Head of caudate nucleus (tissue), 42 donors: ENCODE measurements at regions not wholly inside any gene's neighbourhood (a gene's known extent, or its start where the extent isn't known, plus 50 kb on each side); places are given as distances from the start of the nearest gene placed in this dataset.

Experiments used
- DNase-seq, 42 donors: peaks; one replicate each; pipeline versions ENCODE4 v3.0.0 to v3.0.0-alpha.2; 2020 to 2021; ENCODE audit warnings: mixed read lengths in 7 of 42
- intact Hi-C: fragments of 100-400 bp; cut with DNase I; formaldehyde crosslinking; loops from one replicate; pipeline ENCODE4 v1.15.0; 2022

GRCh38 chr1:14470802-14471201 is 127.7 kb upstream of the KAZN start:
- intact Hi-C loops, result no loop called here
- no peak for DNase-seq

GRCh38 chr1:14474856-14475255 is 123.6 kb upstream of the KAZN start:
- DNase-seq, result no peak
- intact Hi-C loops, result no loop called here

DNA sequence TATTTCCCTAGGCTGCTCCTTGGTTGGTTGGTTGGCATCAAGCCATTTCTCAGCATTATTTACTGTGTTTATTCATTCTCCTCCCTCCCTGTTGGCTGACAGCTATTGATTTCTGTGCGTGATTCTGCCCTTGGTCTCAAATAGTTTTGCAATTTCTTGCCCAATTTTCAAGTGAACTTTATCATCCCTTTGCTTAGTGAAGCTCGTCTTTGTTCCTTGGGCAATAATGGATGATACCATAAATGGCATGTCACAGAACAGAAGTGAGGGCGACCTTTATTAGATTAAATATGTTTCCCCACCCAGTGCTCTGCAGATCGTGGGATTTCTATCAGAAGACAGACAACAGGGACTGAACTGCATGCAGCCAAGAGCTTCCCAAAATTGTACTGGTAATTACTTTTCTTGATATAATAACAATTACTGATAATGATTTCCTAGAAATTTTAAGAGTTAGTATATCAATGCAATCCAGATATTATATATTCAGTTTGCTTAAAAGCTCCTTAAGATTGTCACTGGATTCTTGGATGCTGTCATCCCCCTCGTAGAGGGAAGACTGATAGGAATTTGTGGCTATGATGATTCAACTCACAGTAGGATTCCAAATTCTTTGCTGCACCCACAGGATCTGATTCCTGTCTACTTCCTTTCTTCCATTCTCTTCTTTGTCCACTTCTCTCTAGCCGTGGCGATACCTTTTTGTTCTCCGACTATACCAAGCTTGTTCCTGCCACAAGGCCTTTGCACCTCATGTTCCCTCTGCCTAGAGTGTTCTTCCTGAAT is 122.1 kb upstream of the KAZN start:
- intact Hi-C loops, result no loop called here
- no peak for DNase-seq

DNA sequence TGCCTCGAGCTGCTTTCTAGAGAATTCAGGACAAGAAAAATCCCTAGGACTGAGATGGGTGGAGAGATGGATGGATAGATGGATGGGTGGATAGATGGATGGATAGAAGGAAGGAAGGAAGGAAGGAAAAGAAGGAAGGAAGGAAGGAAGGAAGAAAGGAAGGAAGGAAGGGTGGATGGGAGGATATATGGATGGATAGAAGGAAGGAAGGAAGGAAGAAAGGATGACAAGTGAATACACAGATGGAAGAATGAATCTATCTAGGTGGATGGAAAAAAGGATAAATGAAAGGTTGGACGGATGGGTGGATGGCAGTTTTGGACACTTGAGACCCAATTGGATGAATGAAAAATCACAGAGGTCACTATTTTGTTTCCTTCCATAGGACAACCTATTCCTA is 120.4 kb upstream of the KAZN start:
- no peak for DNase-seq
- intact Hi-C loops, result no loop called here

DNA sequence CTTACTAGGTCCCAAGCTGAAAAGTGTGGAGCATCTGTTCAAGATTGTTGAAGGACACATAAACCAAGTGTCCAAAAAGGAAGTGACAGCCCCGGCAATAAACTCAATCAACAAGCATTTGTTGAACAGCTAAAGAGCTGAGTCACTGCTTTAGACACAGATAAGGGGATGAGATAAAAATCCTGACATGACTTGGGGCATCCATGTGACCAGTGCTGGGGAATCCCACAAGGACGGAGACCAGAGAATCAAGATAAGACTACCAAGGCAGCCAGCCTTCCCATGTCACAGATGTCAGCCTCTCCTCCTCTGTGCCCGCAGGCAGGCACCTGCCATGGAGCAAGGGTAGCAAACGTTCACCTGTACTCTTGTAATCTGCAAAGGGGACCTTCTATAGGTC is 118.6 kb upstream of the KAZN start:
- intact Hi-C loops, result no loop called here
- DNase-seq, result no peak

GRCh38 chr1:14482784-14483450 is 115.6 kb upstream of the KAZN start:
- no peak for DNase-seq
- intact Hi-C loops, result no loop called here

DNA sequence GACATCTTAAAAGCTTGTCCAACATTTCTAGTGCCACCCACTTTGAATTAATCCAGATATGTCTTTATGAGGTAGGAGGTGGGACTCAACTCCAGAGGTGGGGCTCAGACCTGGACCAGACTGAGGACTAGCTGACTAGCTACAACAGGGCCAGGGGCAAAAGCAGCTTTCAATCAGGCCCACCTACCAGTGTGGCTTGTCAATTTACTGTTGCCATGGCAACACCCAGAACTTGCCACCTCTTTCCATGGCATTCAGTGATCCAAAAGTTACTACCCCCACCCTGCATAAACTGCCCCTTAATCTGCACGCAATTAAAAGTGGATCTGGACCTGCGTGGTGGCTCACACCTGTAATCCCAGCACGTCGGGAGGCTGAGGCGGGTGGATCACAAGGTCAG is 113.2 kb upstream of the KAZN start:
- intact Hi-C loops, result no loop called here
- DNase-seq, result no peak

GRCh38 chr1:14486401-14487201 is 111.9 kb upstream of the KAZN start:
- intact Hi-C loops, result no loop called here

GRCh38 chr1:14487671-14488070 is 110.8 kb upstream of the KAZN start:
- DNase-seq, result no peak
- intact Hi-C loops, result no loop called here

More at GRCh38 chr1:14486401-14487201, 111.9 kb upstream of the KAZN start:
- no peak for DNase-seq

- no peak for DNase-seq
- intact Hi-C loops, result no loop called here
Measured at GRCh38 chr1:14494911-14495310, 103.6 kb upstream of the KAZN start.

DNA sequence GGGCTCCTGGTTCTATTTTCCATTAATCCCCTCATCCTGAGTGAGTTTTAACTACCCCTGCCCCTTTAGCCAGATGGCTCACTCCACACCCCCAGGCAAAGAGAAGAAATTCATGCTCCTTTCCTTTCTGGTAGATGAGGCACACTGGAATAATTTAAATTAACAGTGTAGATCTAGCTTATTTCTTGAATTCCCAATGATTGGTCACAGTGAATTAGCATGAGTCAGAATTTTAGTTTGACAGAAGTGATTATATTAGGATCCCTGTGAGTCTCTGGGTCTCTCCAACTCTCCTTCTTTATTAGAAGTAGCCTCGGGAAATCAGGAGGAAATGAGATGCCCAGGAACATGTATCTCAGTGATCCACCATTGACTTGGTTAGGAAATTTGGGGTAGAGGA is 103.1 kb upstream of the KAZN start:
- no peak for DNase-seq
- intact Hi-C loops, result no loop called here

GRCh38 chr1:14495996-14496395 is 102.5 kb upstream of the KAZN start:
- no peak for DNase-seq
- intact Hi-C loops, result no loop called here

GRCh38 chr1:14498839-14499238 is 99.6 kb upstream of the KAZN start:
- intact Hi-C loops, result no loop called here
- no peak for DNase-seq

GRCh38 chr1:14499312-14500040 is 99.0 kb upstream of the KAZN start:
- DNase-seq, result no peak
- intact Hi-C loops, result no loop called here

DNA sequence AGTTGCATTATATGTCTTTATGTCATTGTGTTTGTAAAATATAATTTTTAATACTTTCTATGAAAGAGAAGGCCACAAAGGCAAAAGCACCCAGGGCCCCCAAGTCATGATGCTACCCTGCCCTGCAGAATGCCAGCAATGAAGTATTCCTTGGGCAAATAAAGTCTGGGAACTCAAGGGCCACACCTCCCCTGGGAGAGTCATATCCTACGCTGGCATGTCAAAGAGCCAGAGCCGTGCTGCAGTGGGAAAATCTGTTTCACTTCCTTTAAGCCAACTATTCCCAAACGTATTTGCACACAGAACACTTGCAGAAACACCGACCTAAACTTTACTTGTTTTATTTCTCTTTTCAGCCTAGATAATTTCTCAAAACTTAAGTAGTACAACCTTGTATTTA is 98.4 kb upstream of the KAZN start:
- DNase-seq, result no peak
- intact Hi-C loops, result no loop called here

DNA sequence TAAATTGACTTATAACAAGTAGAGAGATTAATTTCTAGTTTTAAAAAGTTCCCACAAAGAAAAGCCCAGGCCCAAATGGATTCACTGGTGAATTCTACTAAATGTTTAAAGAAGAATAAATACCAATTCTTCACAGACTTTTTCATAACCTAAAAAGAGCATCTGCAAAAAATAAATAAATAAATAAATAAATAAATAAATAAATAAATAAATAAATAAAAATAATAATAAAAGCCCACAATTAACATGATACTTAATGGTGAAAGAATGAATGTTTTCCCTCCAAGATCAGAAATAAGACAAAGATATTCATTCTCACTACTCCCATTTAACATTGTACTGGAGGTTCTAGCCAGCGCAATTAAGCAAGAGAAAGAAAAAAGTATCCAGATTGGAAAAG is 97.6 kb upstream of the KAZN start:
- intact Hi-C loops, result no loop called here

GRCh38 chr1:14504517-14504916 is 94.0 kb upstream of the KAZN start:
- DNase-seq, result no peak
- intact Hi-C loops, result no loop called here

More for the DNA sequence above, 97.6 kb upstream of the KAZN start:
- no peak for DNase-seq

- intact Hi-C loops, result no loop called here
- DNase-seq, result no peak
Measured at GRCh38 chr1:14506471-14507255, 91.8 kb upstream of the KAZN start.

DNA sequence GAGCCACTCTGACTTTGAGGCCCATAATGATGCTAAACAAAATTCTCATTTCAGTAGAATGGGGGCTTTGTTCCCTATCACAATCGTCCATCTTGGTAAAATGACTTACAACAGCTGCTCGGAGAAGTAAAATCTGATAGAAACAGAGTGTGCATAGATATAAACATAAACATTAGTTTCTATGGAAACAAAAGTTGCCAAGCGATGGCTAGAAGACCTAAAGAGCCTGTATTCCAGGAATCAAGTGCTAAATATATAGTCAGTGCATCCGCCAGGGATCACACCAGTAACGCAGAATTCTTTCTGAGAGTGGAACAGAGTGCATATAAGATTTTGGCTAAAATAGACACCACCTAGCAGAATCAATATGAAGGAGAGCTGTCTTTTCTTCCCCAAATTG is 91.2 kb upstream of the KAZN start:
- intact Hi-C loops, result no loop called here

More for the DNA sequence above, 91.2 kb upstream of the KAZN start:
- no peak for DNase-seq
